Ishikawa (cell line): ENCODE measurements at regions not wholly inside any gene's neighbourhood (a gene's known extent, or its start where the extent isn't known, plus 50 kb on each side); places are given as distances from the start of the nearest gene placed in this dataset.

ENCODE experiments used
- CEBPB ChIP-seq: IDR thresholded peaks from 2 replicates; pipeline ENCODE4 v1.6.1; 2012
- CREB1 ChIP-seq: IDR thresholded peaks from 2 replicates; pipeline ENCODE4 v1.6.1; 2012; ENCODE audit warnings: low read depth
- EGR1 ChIP-seq: IDR thresholded peaks from 2 replicates; pipeline ENCODE4 v1.6.1; 2012
- EP300 ChIP-seq: IDR thresholded peaks from 2 replicates; pipeline ENCODE4 v1.6.1; 2012; ENCODE audit warnings: borderline replicate concordance
- FOXM1 ChIP-seq: IDR thresholded peaks from 2 replicates; pipeline ENCODE4 v1.6.1; 2012; ENCODE audit warnings: low read depth, borderline replicate concordance
- NFIC ChIP-seq: IDR thresholded peaks from 2 replicates; pipeline ENCODE4 v1.6.1; 2012
- RAD21 ChIP-seq: IDR thresholded peaks from 2 replicates; pipeline ENCODE4 v1.6.1; 2012; ENCODE audit warnings: low read depth
- TAF1 ChIP-seq: IDR thresholded peaks from 2 replicates; pipeline ENCODE4 v1.6.1; 2012; ENCODE audit warnings: low read depth, mild to moderate bottlenecking
- TCF12 ChIP-seq: IDR thresholded peaks from 2 replicates; pipeline ENCODE4 v1.6.1; 2012; ENCODE audit warnings: low read depth
- TEAD4 ChIP-seq: IDR thresholded peaks from 2 replicates; pipeline ENCODE4 v1.6.1; 2012
- YY1 ChIP-seq: IDR thresholded peaks from 2 replicates; pipeline ENCODE4 v1.6.1; 2012; ENCODE audit warnings: low read depth
- ZBTB7A ChIP-seq: IDR thresholded peaks from 2 replicates; pipeline ENCODE4 v1.6.1; 2012; ENCODE audit warnings: low read depth
- TF ChIP-seq, protein P1 (sequence below): IDR thresholded peaks from 2 replicates; pipeline ENCODE4 v1.6.1; 2012; ENCODE audit warnings: low read depth, mild to moderate bottlenecking
- TF ChIP-seq, protein P2 (sequence below): IDR thresholded peaks from 2 replicates; pipeline ENCODE4 v1.6.1; 2012
- TF ChIP-seq, protein P3 (sequence below): IDR thresholded peaks from 2 replicates; pipeline ENCODE4 v1.6.1; 2012

DNA sequence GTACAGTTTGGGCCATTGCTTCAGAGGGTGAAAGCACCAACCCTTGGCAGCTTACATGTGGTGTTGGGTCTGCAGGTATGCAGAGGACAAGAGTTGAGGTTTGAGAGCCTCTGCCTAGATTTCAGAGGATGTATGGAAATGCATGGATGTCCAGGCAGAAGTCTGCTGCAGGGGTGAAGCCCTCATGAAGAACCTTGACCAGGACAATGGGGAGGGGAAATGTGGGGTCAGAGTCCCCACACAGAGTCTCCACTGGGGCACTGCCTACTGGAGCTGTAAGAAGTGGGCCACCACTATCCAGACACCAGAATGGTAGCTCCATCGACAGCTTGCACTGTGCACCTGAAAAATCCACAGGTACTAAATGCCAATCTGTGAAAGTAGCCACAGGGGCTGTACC is 113.6 kb upstream of the SPATA31C2 start:
- TF ChIP-seq CREB1 (no peak), NFIC (no peak), TEAD4 (no peak), RAD21 (no peak), YY1 (no peak), TAF1 (no peak), EP300 (no peak), ZBTB7A (no peak), EGR1 (no peak), FOXM1 (no peak), CEBPB (no peak), TCF12 (no peak)
- TF ChIP-seq, protein P1, sequence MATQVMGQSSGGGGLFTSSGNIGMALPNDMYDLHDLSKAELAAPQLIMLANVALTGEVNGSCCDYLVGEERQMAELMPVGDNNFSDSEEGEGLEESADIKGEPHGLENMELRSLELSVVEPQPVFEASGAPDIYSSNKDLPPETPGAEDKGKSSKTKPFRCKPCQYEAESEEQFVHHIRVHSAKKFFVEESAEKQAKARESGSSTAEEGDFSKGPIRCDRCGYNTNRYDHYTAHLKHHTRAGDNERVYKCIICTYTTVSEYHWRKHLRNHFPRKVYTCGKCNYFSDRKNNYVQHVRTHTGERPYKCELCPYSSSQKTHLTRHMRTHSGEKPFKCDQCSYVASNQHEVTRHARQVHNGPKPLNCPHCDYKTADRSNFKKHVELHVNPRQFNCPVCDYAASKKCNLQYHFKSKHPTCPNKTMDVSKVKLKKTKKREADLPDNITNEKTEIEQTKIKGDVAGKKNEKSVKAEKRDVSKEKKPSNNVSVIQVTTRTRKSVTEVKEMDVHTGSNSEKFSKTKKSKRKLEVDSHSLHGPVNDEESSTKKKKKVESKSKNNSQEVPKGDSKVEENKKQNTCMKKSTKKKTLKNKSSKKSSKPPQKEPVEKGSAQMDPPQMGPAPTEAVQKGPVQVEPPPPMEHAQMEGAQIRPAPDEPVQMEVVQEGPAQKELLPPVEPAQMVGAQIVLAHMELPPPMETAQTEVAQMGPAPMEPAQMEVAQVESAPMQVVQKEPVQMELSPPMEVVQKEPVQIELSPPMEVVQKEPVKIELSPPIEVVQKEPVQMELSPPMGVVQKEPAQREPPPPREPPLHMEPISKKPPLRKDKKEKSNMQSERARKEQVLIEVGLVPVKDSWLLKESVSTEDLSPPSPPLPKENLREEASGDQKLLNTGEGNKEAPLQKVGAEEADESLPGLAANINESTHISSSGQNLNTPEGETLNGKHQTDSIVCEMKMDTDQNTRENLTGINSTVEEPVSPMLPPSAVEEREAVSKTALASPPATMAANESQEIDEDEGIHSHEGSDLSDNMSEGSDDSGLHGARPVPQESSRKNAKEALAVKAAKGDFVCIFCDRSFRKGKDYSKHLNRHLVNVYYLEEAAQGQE = no peak
- TF ChIP-seq, protein P2, sequence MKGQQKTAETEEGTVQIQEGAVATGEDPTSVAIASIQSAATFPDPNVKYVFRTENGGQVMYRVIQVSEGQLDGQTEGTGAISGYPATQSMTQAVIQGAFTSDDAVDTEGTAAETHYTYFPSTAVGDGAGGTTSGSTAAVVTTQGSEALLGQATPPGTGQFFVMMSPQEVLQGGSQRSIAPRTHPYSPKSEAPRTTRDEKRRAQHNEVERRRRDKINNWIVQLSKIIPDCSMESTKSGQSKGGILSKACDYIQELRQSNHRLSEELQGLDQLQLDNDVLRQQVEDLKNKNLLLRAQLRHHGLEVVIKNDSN = no peak
- TF ChIP-seq, protein P3, sequence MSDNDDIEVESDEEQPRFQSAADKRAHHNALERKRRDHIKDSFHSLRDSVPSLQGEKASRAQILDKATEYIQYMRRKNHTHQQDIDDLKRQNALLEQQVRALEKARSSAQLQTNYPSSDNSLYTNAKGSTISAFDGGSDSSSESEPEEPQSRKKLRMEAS = no peak

DNA sequence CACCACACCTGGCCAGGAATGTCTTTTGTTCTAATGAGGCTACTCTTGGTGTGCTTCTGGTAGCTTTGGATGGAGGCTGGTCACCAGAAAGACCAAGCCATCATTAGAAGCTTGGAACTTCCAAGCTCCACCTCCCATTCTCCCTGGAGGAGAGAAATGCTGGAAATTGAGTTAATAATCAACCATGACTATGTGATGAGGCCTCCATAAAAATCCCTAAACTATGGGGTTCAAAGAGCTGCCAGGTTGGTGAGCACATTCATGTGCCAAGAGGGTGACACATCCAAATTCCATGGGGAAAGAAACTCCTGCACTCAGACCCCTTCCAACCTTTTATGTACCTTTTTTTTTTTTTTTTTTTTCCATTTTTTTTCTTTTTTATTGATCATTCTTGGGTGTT is 105.5 kb upstream of the SPATA31C2 start:
- TF ChIP-seq TAF1 = no peak
- no peak for TF ChIP-seq RAD21
- TF ChIP-seq, protein P1 = no peak

DNA sequence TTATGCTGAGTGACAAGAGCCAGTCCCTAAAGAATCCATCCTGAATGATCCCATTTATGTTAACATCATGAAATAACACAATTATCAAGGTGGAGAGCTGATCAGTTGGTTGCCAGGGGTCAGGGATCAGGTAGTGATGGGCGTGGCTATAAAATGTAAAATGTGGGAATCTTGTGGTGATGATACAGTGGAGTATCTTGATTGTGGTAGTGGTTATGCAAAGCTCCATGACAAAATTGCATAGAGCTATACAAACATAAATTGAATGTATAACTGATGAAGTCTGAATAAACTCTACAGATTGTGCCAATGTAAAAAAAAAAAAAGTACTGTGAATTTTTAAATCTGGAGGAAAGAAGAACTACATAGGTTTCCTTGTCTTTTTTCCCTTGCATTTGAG is 104.6 kb upstream of the SPATA31C2 start:
- no peak for TF ChIP-seq EGR1
- TF ChIP-seq EP300 = no peak
- no peak for TF ChIP-seq RAD21
- no peak for TF ChIP-seq NFIC
- TF ChIP-seq, protein P2 = no peak
- TF ChIP-seq, protein P3 = no peak
- TF ChIP-seq TCF12 = no peak
- TF ChIP-seq YY1 = no peak

DNA sequence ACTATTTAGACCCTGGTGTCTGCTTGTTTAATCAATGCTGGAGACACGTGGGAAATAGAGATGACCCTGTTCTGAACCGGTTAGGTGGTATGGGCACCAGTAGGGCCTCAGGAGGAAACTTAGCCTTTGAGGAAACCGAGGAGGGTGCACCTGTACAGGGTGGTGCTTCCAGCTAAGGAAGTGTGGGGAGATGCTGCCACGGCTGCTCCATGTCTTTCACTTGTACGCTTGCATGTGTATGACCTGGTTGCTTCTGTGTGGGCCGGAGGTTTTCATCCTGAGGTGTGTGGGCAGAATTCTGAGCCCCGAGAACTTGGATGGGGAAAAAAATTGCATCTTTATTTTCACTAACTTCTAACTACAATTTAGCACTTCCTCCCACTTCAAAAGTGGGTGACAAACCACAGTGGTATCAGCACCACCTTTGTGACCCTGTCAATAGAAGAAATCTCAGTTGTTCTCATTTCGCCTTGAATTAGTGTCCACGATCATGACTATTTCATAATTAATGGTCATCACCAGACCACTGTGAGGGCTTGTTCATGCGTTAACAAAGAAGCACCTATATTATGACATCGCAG is 99.8 kb upstream of the SPATA31C2 start:
- no peak for TF ChIP-seq FOXM1
- TF ChIP-seq ZBTB7A = no peak
- TF ChIP-seq TAF1 = no peak
- TF ChIP-seq TCF12 = no peak
- TF ChIP-seq, protein P1 = no peak
- no peak for TF ChIP-seq EP300
- no peak for TF ChIP-seq TEAD4
- TF ChIP-seq YY1 = no peak
- TF ChIP-seq, protein P3 = no peak
- no peak for TF ChIP-seq RAD21
- TF ChIP-seq, protein P2 = no peak
- no peak for TF ChIP-seq EGR1
- no peak for TF ChIP-seq NFIC
- no peak for TF ChIP-seq CREB1
- TF ChIP-seq CEBPB = no peak
